ENCODE measurements at regions not wholly inside any gene's neighbourhood (a gene's known extent, or its start where the extent isn't known, plus 50 kb on each side); places are given as distances from the start of the nearest gene placed in this dataset.
A peak's percentile ranks its signal among the peaks of the same experiment; 100 is the strongest.

GRCh38 chr13:89688918-89689317 lies 1658.6 kb upstream of the MIR17HG start:
- DNase-seq (ENCODE audit: low spot score): no peak
- TF ChIP-seq, protein P1, sequence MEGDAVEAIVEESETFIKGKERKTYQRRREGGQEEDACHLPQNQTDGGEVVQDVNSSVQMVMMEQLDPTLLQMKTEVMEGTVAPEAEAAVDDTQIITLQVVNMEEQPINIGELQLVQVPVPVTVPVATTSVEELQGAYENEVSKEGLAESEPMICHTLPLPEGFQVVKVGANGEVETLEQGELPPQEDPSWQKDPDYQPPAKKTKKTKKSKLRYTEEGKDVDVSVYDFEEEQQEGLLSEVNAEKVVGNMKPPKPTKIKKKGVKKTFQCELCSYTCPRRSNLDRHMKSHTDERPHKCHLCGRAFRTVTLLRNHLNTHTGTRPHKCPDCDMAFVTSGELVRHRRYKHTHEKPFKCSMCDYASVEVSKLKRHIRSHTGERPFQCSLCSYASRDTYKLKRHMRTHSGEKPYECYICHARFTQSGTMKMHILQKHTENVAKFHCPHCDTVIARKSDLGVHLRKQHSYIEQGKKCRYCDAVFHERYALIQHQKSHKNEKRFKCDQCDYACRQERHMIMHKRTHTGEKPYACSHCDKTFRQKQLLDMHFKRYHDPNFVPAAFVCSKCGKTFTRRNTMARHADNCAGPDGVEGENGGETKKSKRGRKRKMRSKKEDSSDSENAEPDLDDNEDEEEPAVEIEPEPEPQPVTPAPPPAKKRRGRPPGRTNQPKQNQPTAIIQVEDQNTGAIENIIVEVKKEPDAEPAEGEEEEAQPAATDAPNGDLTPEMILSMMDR (IDR thresholded peaks at IDR 0.05; ENCODE audit: extremely low read depth, missing control alignments): no peak

- no peak for DNase-seq (ENCODE audit: low spot score)
- TF ChIP-seq, protein P1 (IDR thresholded peaks at IDR 0.05; ENCODE audit: extremely low read depth, missing control alignments): no peak
Measured at GRCh38 chr13:89694451-89694850, 1653.0 kb upstream of the MIR17HG start.

- TF ChIP-seq, protein P1 (IDR thresholded peaks at IDR 0.05; ENCODE audit: extremely low read depth, missing control alignments): peak; percentile 24
- DNase-seq (ENCODE audit: low spot score): peak; percentile 7
Measured at GRCh38 chr13:89695343-89696257, 1651.9 kb upstream of the MIR17HG start.

- DNase-seq (ENCODE audit: low spot score): no peak
- TF ChIP-seq, protein P1 (IDR thresholded peaks at IDR 0.05; ENCODE audit: extremely low read depth, missing control alignments): no peak
Measured at GRCh38 chr13:89701913-89702312, 1645.6 kb upstream of the MIR17HG start.

- TF ChIP-seq, protein P1 (IDR thresholded peaks at IDR 0.05; ENCODE audit: extremely low read depth, missing control alignments): no peak
- DNase-seq (ENCODE audit: low spot score): no peak
Measured at GRCh38 chr13:89704040-89704439, 1643.4 kb upstream of the MIR17HG start.

- TF ChIP-seq, protein P1 (IDR thresholded peaks at IDR 0.05; ENCODE audit: extremely low read depth, missing control alignments): no peak
- DNase-seq (ENCODE audit: low spot score): no peak
Measured at GRCh38 chr13:89708013-89708412, 1639.5 kb upstream of the MIR17HG start.

GRCh38 chr13:89721216-89721615 lies 1626.3 kb upstream of the MIR17HG start:
- TF ChIP-seq, protein P1 (IDR thresholded peaks at IDR 0.05; ENCODE audit: extremely low read depth, missing control alignments): no peak
- DNase-seq (ENCODE audit: low spot score): no peak
